ENCODE measurements at regions not wholly inside any gene's neighbourhood (a gene's known extent, or its start where the extent isn't known, plus 50 kb on each side); places are given as distances from the start of the nearest gene placed in this dataset.

- no peak for TF ChIP-seq CTCF (conservative IDR thresholded peaks at IDR 0.05; ENCODE audit: low read depth, low read length)
- TF ChIP-seq EZH2 (IDR thresholded peaks at IDR 0.05; ENCODE audit: borderline replicate concordance, low read depth, low read length, poor library complexity, severe bottlenecking) = no peak
These were observed 202.9 kb downstream of the PTEN start for GRCh38 chr10:88066319-88066718.

Data from A673 (cell line).